ENCODE measurements at regions not wholly inside any gene's neighbourhood (a gene's known extent, or its start where the extent isn't known, plus 50 kb on each side); places are given as distances from the start of the nearest gene placed in this dataset.

- TF ChIP-seq EP300 (IDR thresholded peaks at IDR 0.05) (no peak), CTCF (IDR thresholded peaks at IDR 0.05) (no peak), POLR2A (IDR thresholded peaks at IDR 0.05) (no peak)
Measured at GRCh38 chrX:140860718-140861117, 141.7 kb upstream of the SPANXB1 start.

All from ovary (tissue), 3 donors.